Adipocyte (in vitro differentiated cells): ENCODE measurements at regions not wholly inside any gene's neighbourhood (a gene's known extent, or its start where the extent isn't known, plus 50 kb on each side); places are given as distances from the start of the nearest gene placed in this dataset.

Source experiments
- DNase-seq: peaks from one replicate; pipeline ENCODE4 v3.0.0-alpha.2; 2015; ENCODE audit warnings: low read depth
- H3K27me3 ChIP-seq: replicated peaks from 2 replicates; pipeline ENCODE4 v1.7.0; 2013; ENCODE audit warnings: mild to moderate bottlenecking, low read length, moderate library complexity; ENCODE audit not compliant: control insufficient read depth, insufficient read depth
- H3K36me3 ChIP-seq: 2 replicates; pipeline ENCODE4 v1.7.0; 2013; ENCODE audit warnings: low read length, mild to moderate bottlenecking, moderate library complexity; ENCODE audit not compliant: control insufficient read depth, insufficient read depth, severe bottlenecking
- H3K4me1 ChIP-seq: 2 replicates; pipeline ENCODE4 v1.7.0; 2013; ENCODE audit warnings: mild to moderate bottlenecking, low read length, moderate library complexity; ENCODE audit not compliant: control insufficient read depth, insufficient read depth
- H3K4me3 ChIP-seq: 2 replicates; pipeline ENCODE4 v1.7.0; 2013; ENCODE audit warnings: mild to moderate bottlenecking, low read length, moderate library complexity
- H3K9ac ChIP-seq: 2 replicates; pipeline ENCODE4 v1.7.0; 2013; ENCODE audit warnings: mild to moderate bottlenecking, low read length, moderate library complexity
- H3K9me3 ChIP-seq: 2 replicates; pipeline ENCODE4 v1.7.0; 2013; ENCODE audit warnings: mild to moderate bottlenecking, low read length, moderate library complexity; ENCODE audit not compliant: control insufficient read depth

DNA sequence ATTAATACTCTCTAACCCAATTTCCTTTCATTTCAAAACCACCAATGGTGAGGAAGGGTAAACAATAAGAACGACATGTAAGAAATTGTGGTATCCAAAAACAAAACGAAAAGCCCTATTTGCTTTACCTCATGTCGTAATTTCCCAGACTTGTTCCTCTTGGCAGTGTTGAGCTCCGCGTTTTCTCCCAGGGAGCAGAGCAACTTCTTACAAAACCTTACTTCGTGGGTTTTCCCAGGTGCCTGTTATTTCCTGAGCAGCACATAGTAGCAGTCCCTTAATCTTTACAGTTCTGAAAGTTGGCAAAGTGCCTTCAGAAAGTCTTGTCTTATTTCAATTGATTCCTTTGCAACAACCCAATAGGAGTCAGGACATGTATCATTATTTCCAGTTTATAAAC lies 207.9 kb upstream of the MARCKS start:
- H3K27me3 ChIP-seq = no peaks in the 10 kb centered on the region
- H3K4me1 ChIP-seq = peaks cover 21% of the 10 kb centered on the region
- H3K36me3 ChIP-seq = no peaks in the 10 kb centered on the region
- no peak overlapping the region for H3K9ac ChIP-seq
- no peaks in the 10 kb centered on the region for H3K9me3 ChIP-seq
- H3K4me3 ChIP-seq = no peak overlapping the region
- no peak for DNase-seq

- H3K4me1 ChIP-seq = peaks cover 25% of the 10 kb centered on the region
- no peaks in the 10 kb centered on the region for H3K9me3 ChIP-seq
- no peak for DNase-seq
- no peaks in the 10 kb centered on the region for H3K27me3 ChIP-seq
- no peaks in the 10 kb centered on the region for H3K36me3 ChIP-seq
- H3K9ac ChIP-seq = no peak overlapping the region
- no peak overlapping the region for H3K4me3 ChIP-seq
These were observed 207.1 kb upstream of the MARCKS start for GRCh38 chr6:113649880-113650609.

DNA sequence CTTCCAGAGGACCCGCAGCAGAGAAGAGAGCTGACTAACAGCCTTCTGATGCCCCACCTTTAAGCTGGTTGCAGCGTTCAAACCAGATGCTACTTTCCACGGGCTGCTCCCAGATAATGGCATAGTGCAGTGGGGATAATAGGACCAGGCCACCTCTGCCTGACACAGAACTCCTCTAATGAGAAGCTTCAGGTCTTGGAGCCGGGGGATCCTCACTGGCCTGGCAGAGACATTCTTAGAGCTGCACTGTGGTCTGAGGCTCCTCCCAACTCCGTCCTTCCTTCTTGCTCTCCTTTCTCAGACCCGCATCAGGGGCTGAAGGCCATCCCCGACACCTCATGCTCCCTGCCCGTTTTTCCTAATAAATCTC lies 206.6 kb upstream of the MARCKS start:
- H3K9me3 ChIP-seq = no peaks in the 10 kb centered on the region
- H3K9ac ChIP-seq = no peak overlapping the region
- no peak for DNase-seq
- no peaks in the 10 kb centered on the region for H3K36me3 ChIP-seq
- peaks cover 21% of the 10 kb centered on the region for H3K4me1 ChIP-seq
- no peak overlapping the region for H3K4me3 ChIP-seq
- no peaks in the 10 kb centered on the region for H3K27me3 ChIP-seq

- no peaks in the 10 kb centered on the region for H3K36me3 ChIP-seq
- H3K27me3 ChIP-seq = no peaks in the 10 kb centered on the region
- no peak overlapping the region for H3K4me3 ChIP-seq
- H3K9me3 ChIP-seq = no peaks in the 10 kb centered on the region
- DNase-seq = no peak
- H3K9ac ChIP-seq = no peak overlapping the region
- H3K4me1 ChIP-seq = peaks cover 16% of the 10 kb centered on the region
These were observed 206.0 kb upstream of the MARCKS start for GRCh38 chr6:113651120-113651519.

DNA sequence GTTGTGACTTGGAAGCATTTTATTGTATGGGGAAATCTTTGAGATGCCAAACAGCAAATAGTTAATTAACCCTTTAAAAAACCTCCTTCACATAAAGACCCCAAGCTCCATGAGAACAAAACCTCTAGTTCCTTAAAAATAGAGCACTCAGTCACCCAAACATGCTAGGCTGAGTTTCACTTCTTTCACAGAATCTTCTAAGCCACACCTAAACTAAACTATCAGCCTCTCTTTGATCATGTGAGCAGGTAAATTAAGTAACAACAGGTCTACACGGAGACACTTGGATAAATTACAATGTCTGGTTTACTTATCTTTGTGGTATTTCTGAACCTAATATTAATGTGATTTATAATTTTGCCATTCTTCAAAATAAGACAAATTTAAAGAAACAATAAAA lies 205.2 kb upstream of the MARCKS start:
- H3K4me3 ChIP-seq = no peak overlapping the region
- peaks cover 15% of the 10 kb centered on the region for H3K4me1 ChIP-seq
- H3K27me3 ChIP-seq = no peaks in the 10 kb centered on the region

GRCh38 chr6:113653275-113653674 lies 203.9 kb upstream of the MARCKS start:
- Histone ChIP-seq H3K4me1 (peaks cover 15% of the 10 kb centered on the region), H3K9ac (no peak overlapping the region), H3K36me3 (no peaks in the 10 kb centered on the region), H3K27me3 (no peaks in the 10 kb centered on the region), H3K9me3 (no peaks in the 10 kb centered on the region), H3K4me3 (no peak overlapping the region)
- no peak for DNase-seq

More for the DNA sequence above, 205.2 kb upstream of the MARCKS start:
- Histone ChIP-seq H3K9ac (no peak overlapping the region), H3K9me3 (no peaks in the 10 kb centered on the region), H3K36me3 (no peaks in the 10 kb centered on the region)
- no peak for DNase-seq

DNA sequence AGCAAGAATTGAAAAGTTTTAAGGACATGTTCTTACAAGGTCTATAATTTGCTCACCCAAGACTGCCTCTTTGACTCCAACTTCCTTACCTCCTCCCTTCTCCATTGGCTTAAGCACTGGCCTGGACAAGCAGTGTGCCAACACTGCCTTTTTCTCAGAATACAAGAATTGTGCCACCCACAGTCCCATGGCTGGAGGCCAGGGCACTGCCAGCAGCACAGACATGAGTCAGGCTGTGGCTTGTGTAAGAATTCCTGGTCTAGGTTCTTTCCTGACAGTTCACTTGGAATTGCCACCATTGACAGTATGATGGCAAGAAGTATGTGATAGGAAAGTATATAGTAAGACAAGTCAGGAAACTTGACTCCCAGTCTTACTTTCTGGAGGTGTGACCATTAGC lies 202.7 kb upstream of the MARCKS start:
- Histone ChIP-seq H3K4me1 (peaks cover 15% of the 10 kb centered on the region), H3K4me3 (no peak overlapping the region), H3K27me3 (no peaks in the 10 kb centered on the region), H3K36me3 (no peaks in the 10 kb centered on the region), H3K9me3 (no peaks in the 10 kb centered on the region), H3K9ac (no peak overlapping the region)
- peak; percentile 83 for DNase-seq

DNA sequence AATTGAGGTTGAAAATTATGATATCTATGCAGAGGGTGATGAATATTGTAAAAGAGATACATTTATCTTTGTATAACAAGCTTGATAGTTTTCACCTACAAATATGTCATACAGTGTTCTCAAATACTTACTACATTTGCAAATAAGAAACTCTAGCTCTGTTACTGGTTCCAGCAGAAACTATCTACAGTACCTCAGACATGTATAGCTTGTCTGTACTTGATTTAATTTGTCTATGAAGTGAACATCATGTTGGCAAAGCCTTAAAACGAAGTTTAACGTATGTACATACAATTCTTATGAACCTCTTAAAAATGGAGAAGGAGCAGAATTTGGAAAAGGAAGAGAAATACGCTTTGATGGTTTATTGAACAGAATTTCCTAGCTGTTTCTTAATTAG lies 201.4 kb upstream of the MARCKS start:
- Histone ChIP-seq H3K27me3 (no peaks in the 10 kb centered on the region), H3K4me3 (no peak overlapping the region), H3K9me3 (no peaks in the 10 kb centered on the region), H3K4me1 (peaks cover 15% of the 10 kb centered on the region), H3K9ac (no peak overlapping the region), H3K36me3 (no peaks in the 10 kb centered on the region)
- no peak for DNase-seq

GRCh38 chr6:113659762-113660404 lies 197.3 kb upstream of the MARCKS start:
- Histone ChIP-seq H3K36me3 (no peaks in the 10 kb centered on the region), H3K4me3 (no peak overlapping the region), H3K27me3 (no peaks in the 10 kb centered on the region), H3K9me3 (no peaks in the 10 kb centered on the region), H3K4me1 (peaks cover 2% of the 10 kb centered on the region), H3K9ac (no peak overlapping the region)
- DNase-seq = no peak

DNA sequence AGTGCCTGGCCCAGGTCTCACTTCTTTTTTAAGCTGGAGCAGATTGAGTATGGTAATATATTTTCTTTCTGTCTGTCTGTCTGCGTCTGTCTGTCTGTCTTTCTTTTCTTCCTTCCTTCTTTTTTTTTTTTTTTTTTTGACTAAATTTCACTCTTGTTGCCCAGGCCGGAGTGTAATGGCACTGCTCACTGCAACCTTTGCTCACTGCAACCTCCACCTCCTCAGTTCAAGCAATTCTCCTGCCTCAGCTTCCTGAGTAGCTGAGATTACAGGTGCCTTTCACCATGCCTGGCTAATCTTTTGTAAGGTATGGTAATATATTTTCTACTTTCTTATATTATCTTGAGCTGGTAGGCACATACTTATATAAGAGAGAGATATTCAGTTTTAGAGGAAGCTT lies 196.3 kb upstream of the MARCKS start:
- Histone ChIP-seq H3K36me3 (no peaks in the 10 kb centered on the region), H3K27me3 (no peaks in the 10 kb centered on the region), H3K9me3 (no peaks in the 10 kb centered on the region), H3K9ac (no peak overlapping the region), H3K4me1 (no peaks in the 10 kb centered on the region), H3K4me3 (no peak overlapping the region)
- no peak for DNase-seq

DNA sequence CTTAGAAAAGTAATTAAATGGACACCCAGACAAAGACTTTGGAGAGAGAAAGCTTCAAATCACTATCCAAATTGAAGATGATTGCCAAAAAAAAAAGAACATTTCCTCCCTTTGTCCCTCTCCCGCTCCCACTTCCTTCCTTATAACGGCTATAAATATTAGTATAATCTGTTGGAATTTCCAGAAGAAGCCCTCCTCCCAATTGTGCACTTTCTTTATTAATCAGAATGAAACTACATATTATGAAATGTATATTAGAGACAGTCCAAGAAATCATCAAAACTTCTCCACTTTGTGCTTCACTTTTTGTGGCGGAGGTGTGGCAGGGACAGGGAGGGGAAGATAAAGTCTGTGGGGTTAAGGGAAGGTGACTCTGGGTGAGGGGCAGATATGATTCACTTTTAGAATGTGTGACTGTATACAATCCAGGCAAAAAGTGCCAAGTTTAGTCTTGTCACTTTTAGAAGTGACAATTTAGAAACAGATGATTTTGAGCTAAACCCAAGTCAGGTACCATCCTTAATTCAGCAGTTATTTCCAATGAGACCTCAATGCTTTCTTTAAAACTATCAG lies 195.0 kb upstream of the MARCKS start:
- Histone ChIP-seq H3K4me3 (no peak overlapping the region), H3K27me3 (no peaks in the 10 kb centered on the region), H3K4me1 (no peaks in the 10 kb centered on the region), H3K9ac (no peak overlapping the region), H3K9me3 (no peaks in the 10 kb centered on the region), H3K36me3 (no peaks in the 10 kb centered on the region)
- no peak for DNase-seq
